Liver (tissue), 3 donors: ENCODE measurements at regions not wholly inside any gene's neighbourhood (a gene's known extent, or its start where the extent isn't known, plus 50 kb on each side); places are given as distances from the start of the nearest gene placed in this dataset.

Source experiments
- EGR1 ChIP-seq, 2 donors: IDR thresholded peaks; 2 replicates each; pipeline ENCODE4 v1.6.1; 2016 to 2018; ENCODE audit warnings: antibody characterized with exemption in 2 of 2, low read depth in 2 of 2
- FOXA1 ChIP-seq: IDR thresholded peaks from 2 replicates; pipeline ENCODE4 v1.6.1; 2016; ENCODE audit warnings: antibody characterized with exemption
- GABPA ChIP-seq, 2 donors: IDR thresholded peaks in 1 of 2; conservative IDR thresholded peaks in 1 of 2; 2 replicates each; pipeline ENCODE4 v1.6.1; 2016; ENCODE audit warnings: antibody characterized with exemption in 2 of 2, mild to moderate bottlenecking in 1 of 2, moderate library complexity in 1 of 2
- JUND ChIP-seq, 2 donors: IDR thresholded peaks; 2 replicates each; pipeline ENCODE4 v1.6.1; 2016; ENCODE audit warnings: antibody characterized with exemption in 2 of 2
- RAD21 ChIP-seq, 2 donors: IDR thresholded peaks; 2 replicates each; pipeline ENCODE4 v1.6.1; 2016; ENCODE audit warnings: antibody characterized with exemption in 2 of 2, mild to moderate bottlenecking in 2 of 2
- RXRA ChIP-seq, 2 donors: IDR thresholded peaks; 2 replicates each; pipeline ENCODE4 v1.6.1; 2017 to 2018; ENCODE audit warnings: antibody characterized with exemption in 2 of 2, mild to moderate bottlenecking in 1 of 2
- SP1 ChIP-seq: IDR thresholded peaks from 2 replicates; pipeline ENCODE4 v1.6.1; 2018; ENCODE audit warnings: antibody characterized with exemption, mild to moderate bottlenecking
- TAF1 ChIP-seq: conservative IDR thresholded peaks from 2 replicates; pipeline ENCODE4 v1.6.1; 2016; ENCODE audit warnings: antibody characterized with exemption, mild to moderate bottlenecking
- YY1 ChIP-seq: IDR thresholded peaks from 2 replicates; pipeline ENCODE4 v1.6.1; 2016; ENCODE audit warnings: antibody characterized with exemption, mild to moderate bottlenecking
- TF ChIP-seq, protein P1 (sequence below): fragments of 150-350 bp; IDR thresholded peaks from 2 replicates; pipeline ENCODE4 v1.5.1; 2017; ENCODE audit warnings: improper control_type of control experiment, low read depth, low read length; ENCODE audit not compliant: missing input control
- TF ChIP-seq, protein P2 (sequence below): IDR thresholded peaks from 2 replicates; pipeline ENCODE4 v1.6.1; 2016; ENCODE audit warnings: antibody characterized with exemption
- TF ChIP-seq, protein P3 (sequence below): IDR thresholded peaks from 2 replicates; pipeline ENCODE4 v1.6.1; 2016; ENCODE audit warnings: antibody characterized with exemption
- TF ChIP-seq, protein P4 (sequence below): IDR thresholded peaks from 2 replicates; pipeline ENCODE4 v1.6.1; 2016; ENCODE audit warnings: antibody characterized with exemption, mild to moderate bottlenecking
- donor health status: healthy.
- donor health status: healthy.

DNA sequence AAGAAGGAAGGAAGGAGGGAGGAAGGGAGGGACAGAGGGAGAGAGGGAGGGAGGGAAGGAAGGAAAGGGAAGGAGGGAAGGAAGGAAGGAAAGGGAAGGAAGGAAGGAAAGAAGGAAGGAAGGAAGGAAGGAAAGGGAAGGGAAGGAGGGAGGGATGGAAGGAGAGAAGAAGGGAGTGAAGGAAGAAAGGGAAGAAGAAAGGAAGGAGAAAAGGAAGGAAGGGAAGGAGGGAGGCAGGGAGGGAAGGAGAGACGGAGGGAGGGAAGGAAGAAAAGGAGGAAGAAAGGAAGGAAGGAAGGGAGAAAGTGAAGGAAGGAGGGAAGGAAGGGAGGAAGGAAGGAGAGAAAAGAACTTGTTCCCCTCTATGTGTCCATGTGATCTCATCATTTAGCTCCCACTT, 465.0 kb downstream of the KCTD8 start:
- TF ChIP-seq, protein P1, sequence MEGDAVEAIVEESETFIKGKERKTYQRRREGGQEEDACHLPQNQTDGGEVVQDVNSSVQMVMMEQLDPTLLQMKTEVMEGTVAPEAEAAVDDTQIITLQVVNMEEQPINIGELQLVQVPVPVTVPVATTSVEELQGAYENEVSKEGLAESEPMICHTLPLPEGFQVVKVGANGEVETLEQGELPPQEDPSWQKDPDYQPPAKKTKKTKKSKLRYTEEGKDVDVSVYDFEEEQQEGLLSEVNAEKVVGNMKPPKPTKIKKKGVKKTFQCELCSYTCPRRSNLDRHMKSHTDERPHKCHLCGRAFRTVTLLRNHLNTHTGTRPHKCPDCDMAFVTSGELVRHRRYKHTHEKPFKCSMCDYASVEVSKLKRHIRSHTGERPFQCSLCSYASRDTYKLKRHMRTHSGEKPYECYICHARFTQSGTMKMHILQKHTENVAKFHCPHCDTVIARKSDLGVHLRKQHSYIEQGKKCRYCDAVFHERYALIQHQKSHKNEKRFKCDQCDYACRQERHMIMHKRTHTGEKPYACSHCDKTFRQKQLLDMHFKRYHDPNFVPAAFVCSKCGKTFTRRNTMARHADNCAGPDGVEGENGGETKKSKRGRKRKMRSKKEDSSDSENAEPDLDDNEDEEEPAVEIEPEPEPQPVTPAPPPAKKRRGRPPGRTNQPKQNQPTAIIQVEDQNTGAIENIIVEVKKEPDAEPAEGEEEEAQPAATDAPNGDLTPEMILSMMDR, result no peak
- TF ChIP-seq, protein P2, sequence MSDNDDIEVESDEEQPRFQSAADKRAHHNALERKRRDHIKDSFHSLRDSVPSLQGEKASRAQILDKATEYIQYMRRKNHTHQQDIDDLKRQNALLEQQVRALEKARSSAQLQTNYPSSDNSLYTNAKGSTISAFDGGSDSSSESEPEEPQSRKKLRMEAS, result no peak
- TF ChIP-seq YY1, result no peak
- TF ChIP-seq, protein P3, sequence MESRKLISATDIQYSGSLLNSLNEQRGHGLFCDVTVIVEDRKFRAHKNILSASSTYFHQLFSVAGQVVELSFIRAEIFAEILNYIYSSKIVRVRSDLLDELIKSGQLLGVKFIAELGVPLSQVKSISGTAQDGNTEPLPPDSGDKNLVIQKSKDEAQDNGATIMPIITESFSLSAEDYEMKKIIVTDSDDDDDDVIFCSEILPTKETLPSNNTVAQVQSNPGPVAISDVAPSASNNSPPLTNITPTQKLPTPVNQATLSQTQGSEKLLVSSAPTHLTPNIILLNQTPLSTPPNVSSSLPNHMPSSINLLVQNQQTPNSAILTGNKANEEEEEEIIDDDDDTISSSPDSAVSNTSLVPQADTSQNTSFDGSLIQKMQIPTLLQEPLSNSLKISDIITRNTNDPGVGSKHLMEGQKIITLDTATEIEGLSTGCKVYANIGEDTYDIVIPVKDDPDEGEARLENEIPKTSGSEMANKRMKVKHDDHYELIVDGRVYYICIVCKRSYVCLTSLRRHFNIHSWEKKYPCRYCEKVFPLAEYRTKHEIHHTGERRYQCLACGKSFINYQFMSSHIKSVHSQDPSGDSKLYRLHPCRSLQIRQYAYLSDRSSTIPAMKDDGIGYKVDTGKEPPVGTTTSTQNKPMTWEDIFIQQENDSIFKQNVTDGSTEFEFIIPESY, result no peak
- no peak for TF ChIP-seq TAF1
- TF ChIP-seq EGR1 (IDR thresholded peaks at IDR 0.05; ENCODE audit: low read depth in 2 of 2), result no peak
- TF ChIP-seq, protein P4, sequence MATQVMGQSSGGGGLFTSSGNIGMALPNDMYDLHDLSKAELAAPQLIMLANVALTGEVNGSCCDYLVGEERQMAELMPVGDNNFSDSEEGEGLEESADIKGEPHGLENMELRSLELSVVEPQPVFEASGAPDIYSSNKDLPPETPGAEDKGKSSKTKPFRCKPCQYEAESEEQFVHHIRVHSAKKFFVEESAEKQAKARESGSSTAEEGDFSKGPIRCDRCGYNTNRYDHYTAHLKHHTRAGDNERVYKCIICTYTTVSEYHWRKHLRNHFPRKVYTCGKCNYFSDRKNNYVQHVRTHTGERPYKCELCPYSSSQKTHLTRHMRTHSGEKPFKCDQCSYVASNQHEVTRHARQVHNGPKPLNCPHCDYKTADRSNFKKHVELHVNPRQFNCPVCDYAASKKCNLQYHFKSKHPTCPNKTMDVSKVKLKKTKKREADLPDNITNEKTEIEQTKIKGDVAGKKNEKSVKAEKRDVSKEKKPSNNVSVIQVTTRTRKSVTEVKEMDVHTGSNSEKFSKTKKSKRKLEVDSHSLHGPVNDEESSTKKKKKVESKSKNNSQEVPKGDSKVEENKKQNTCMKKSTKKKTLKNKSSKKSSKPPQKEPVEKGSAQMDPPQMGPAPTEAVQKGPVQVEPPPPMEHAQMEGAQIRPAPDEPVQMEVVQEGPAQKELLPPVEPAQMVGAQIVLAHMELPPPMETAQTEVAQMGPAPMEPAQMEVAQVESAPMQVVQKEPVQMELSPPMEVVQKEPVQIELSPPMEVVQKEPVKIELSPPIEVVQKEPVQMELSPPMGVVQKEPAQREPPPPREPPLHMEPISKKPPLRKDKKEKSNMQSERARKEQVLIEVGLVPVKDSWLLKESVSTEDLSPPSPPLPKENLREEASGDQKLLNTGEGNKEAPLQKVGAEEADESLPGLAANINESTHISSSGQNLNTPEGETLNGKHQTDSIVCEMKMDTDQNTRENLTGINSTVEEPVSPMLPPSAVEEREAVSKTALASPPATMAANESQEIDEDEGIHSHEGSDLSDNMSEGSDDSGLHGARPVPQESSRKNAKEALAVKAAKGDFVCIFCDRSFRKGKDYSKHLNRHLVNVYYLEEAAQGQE, result no peak
- TF ChIP-seq JUND (IDR thresholded peaks at IDR 0.05), result no peak
- TF ChIP-seq RAD21 (IDR thresholded peaks at IDR 0.05), result no peak
- TF ChIP-seq SP1, result no peak
- no peak for TF ChIP-seq GABPA (IDR thresholded peaks at IDR 0.05 in 1 of 2, conservative IDR thresholded peaks at IDR 0.05 in 1 of 2)
- TF ChIP-seq FOXA1, result no peak
- TF ChIP-seq RXRA (IDR thresholded peaks at IDR 0.05), result no peak
